ENCODE measurements at regions not wholly inside any gene's neighbourhood (a gene's known extent, or its start where the extent isn't known, plus 50 kb on each side); places are given as distances from the start of the nearest gene placed in this dataset.

DNA sequence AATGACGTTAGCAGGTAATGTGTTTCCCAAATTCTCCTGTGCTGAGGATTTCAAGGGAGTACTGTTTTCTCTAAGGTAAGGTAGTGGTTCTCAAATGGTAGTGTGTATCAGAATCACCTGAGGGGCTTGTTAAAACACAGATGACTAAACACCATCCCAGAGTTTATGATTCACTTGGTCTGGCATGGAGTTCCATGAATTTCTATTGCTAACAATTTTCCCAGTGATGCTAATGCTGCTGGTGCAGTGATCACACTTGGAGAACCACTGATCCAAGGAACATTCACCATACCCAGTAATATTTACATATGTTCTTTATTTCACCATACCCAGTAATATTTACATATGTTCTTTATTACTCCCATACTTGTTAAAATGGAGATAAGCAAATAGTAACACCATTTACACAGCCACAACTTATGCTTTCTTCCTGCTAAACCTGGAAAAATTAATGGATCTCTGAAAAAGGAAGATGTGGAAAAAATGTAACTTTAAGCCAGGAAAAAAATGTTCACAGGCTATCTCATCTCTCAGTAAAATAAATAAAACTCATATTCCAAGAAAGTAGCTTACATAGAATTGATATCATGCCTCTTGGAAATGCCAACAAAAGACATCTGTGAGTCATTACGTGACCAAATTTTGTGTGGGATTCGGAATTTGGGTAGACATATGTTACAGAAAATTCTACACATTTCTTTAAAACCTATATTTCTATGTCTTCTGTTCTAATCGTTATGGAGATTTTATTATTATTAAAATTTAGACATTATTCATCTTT, 129.5 kb downstream of the MMUT start:
- ChIA-PET POLR2A (ENCODE audit: partially characterized antibody) (no interaction called here), CTCF (ENCODE audit: partially characterized antibody) (no interaction called here)
- no peaks in the 10 kb centered on the region for H3K36me3 ChIP-seq (ENCODE audit: insufficient read depth, low read length)
- Mint-ChIP-seq H3K36me3 (no peaks in the 10 kb centered on the region), H3K27me3 (peaks cover 0 to 1% of the 10 kb centered on the region in 2 donors), H3K4me1 (no peaks in the 10 kb centered on the region), H3K9me3 (peaks cover 0 to 5% (median 2%) of the 10 kb centered on the region in 8 donors), H3K4me3 (no peak overlapping the region), H3K27ac (no peak overlapping the region)
- H3K27ac ChIP-seq (ENCODE audit: low read depth, low read length) = no peak overlapping the region
- H3K9me3 ChIP-seq (ENCODE audit: control insufficient read depth in 1 of 2, low read length in 2 of 2) = no peaks in the 10 kb centered on the region
- no peak for DNase-seq
- intact Hi-C loops (cut with micrococcal nuclease) = no loop called here
- no peaks in the 10 kb centered on the region for H3K4me1 ChIP-seq (ENCODE audit: insufficient read depth, low read length)
- no peaks in the 10 kb centered on the region for H3K27me3 ChIP-seq (ENCODE audit: insufficient read depth, low read length)
- no peak overlapping the region for H3K4me3 ChIP-seq (ENCODE audit: low read length in 2 of 2)

DNA sequence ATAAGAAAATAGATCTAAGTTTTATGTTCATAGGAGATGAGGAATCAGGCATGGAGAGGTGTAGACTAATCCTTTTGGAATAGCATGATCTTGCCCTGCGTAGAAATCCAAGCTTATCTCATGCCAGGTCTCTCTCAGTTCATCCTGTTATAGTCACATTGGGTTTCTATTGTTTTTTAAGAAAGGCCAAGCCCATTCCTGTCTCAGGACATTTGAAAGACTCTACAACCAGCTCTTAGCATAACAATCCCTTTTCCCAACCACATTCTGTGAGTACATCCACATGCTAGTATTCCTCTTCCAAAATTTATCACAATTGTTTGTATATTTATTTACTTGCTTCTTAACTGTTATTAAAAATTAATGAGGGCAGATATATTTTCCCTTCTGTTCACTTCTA, 130.3 kb downstream of the MMUT start:
- Mint-ChIP-seq H3K27me3 (peaks cover 0 to 1% of the 10 kb centered on the region in 2 donors), H3K36me3 (no peaks in the 10 kb centered on the region), H3K4me1 (no peaks in the 10 kb centered on the region), H3K27ac (no peak overlapping the region), H3K4me3 (no peak overlapping the region), H3K9me3 (peaks cover 0 to 5% (median 2%) of the 10 kb centered on the region in 8 donors)
- intact Hi-C loops (cut with micrococcal nuclease) = no loop called here
- Histone ChIP-seq H3K4me1 (ENCODE audit: insufficient read depth, low read length) (no peaks in the 10 kb centered on the region), H3K4me3 (ENCODE audit: low read length in 2 of 2) (no peak overlapping the region), H3K27me3 (ENCODE audit: insufficient read depth, low read length) (no peaks in the 10 kb centered on the region), H3K36me3 (ENCODE audit: insufficient read depth, low read length) (no peaks in the 10 kb centered on the region), H3K9me3 (ENCODE audit: control insufficient read depth in 1 of 2, low read length in 2 of 2) (no peaks in the 10 kb centered on the region), H3K27ac (ENCODE audit: low read depth, low read length) (no peak overlapping the region)
- DNase-seq = no peak
- POLR2A ChIA-PET (ENCODE audit: partially characterized antibody) = no interaction called here
- CTCF ChIA-PET (ENCODE audit: partially characterized antibody) = no interaction called here

- POLR2A ChIA-PET (ENCODE audit: partially characterized antibody) = no interaction called here
- no peaks in the 10 kb centered on the region for H3K27me3 ChIP-seq (ENCODE audit: insufficient read depth, low read length)
- peaks cover 0 to 1% (median 0%) of the 10 kb centered on the region in 8 donors for H3K9me3 Mint-ChIP-seq
- no peak for DNase-seq
- H3K36me3 Mint-ChIP-seq = no peaks in the 10 kb centered on the region
- no peaks in the 10 kb centered on the region for H3K36me3 ChIP-seq (ENCODE audit: insufficient read depth, low read length)
- H3K27ac ChIP-seq (ENCODE audit: low read depth, low read length) = no peak overlapping the region
- no peak overlapping the region for H3K4me3 ChIP-seq (ENCODE audit: low read length in 2 of 2)
- H3K27ac Mint-ChIP-seq = no peak overlapping the region
- CTCF ChIA-PET (ENCODE audit: partially characterized antibody) = no interaction called here
- intact Hi-C loops (cut with micrococcal nuclease) = no loop called here
- no peaks in the 10 kb centered on the region for H3K9me3 ChIP-seq (ENCODE audit: control insufficient read depth in 1 of 2, low read length in 2 of 2)
- H3K4me1 Mint-ChIP-seq = no peaks in the 10 kb centered on the region
- no peak overlapping the region for H3K4me3 Mint-ChIP-seq
- H3K4me1 ChIP-seq (ENCODE audit: insufficient read depth, low read length) = no peaks in the 10 kb centered on the region
- peaks cover 0 to 1% of the 10 kb centered on the region in 2 donors for H3K27me3 Mint-ChIP-seq
Measured at GRCh38 chr6:49329186-49329585, 133.9 kb downstream of the MMUT start.

DNA sequence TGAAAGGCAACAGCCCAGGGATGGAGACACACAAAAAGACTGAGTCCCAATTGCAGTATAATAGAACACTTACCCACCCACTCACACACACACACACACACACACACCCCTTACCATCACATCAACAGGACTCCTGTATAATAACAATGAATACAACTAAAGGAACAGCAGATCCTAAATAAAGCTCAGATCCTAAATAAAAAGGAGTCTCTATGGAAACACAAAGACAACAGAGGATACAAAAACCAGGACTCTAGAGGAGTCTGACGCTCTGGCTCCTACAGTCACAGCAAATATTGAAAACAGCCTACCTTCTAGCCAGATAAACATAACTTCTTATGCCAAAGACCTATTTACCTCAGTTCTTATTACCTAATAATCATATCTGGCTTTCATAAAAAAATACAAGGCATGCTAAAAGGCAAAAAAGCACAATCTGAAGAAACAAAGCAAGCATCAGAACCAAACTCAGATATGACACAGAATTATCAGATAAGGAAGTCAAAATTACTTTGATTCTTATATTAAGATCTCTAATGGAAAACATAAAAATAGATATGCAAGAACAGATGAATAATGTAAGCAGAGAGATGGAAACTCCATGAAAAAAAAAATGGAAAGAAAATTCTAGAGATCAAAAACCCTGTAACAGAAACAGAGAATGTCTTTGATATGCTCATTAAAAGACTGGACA, 134.9 kb downstream of the MMUT start:
- H3K27me3 Mint-ChIP-seq = peaks cover 0 to 1% of the 10 kb centered on the region in 2 donors
- Histone ChIP-seq H3K27ac (ENCODE audit: low read depth, low read length) (no peak overlapping the region), H3K4me1 (ENCODE audit: insufficient read depth, low read length) (no peaks in the 10 kb centered on the region), H3K36me3 (ENCODE audit: insufficient read depth, low read length) (no peaks in the 10 kb centered on the region), H3K27me3 (ENCODE audit: insufficient read depth, low read length) (no peaks in the 10 kb centered on the region), H3K9me3 (ENCODE audit: control insufficient read depth in 1 of 2, low read length in 2 of 2) (no peaks in the 10 kb centered on the region), H3K4me3 (ENCODE audit: low read length in 2 of 2) (no peak overlapping the region)
- no peak overlapping the region for H3K4me3 Mint-ChIP-seq
- DNase-seq = no peak
- no peaks in the 10 kb centered on the region for H3K4me1 Mint-ChIP-seq
- no peak overlapping the region for H3K27ac Mint-ChIP-seq
- intact Hi-C loops (cut with micrococcal nuclease) = no loop called here
- no peaks in the 10 kb centered on the region for H3K36me3 Mint-ChIP-seq
- H3K9me3 Mint-ChIP-seq = peaks cover 0 to 3% (median 0%) of the 10 kb centered on the region in 8 donors
- ChIA-PET CTCF (ENCODE audit: partially characterized antibody) (no interaction called here), POLR2A (ENCODE audit: partially characterized antibody) (no interaction called here)

DNA sequence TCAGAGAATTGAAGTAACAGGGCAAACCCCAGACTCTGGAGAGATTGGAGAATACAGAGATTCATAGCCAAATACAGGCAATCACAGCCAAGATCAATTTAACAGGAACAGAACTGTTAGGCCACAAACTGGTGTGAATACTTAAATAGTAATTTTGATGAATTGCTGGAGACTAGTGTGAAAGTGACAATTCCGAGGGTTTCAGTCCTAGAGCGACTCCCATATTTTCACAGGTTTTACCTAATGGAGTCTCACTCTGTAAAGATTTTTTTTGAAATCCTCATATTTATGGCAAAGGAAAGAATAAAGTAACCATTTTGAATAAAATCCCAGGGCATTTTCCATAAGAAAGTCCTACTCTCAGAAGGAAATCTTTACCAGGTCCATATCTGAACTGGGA, 135.5 kb downstream of the MMUT start:
- Mint-ChIP-seq H3K4me1 (no peaks in the 10 kb centered on the region), H3K4me3 (no peak overlapping the region), H3K36me3 (no peaks in the 10 kb centered on the region), H3K9me3 (peaks cover 0 to 3% (median 0%) of the 10 kb centered on the region in 8 donors), H3K27me3 (peaks cover 0 to 1% of the 10 kb centered on the region in 2 donors), H3K27ac (no peak overlapping the region)
- H3K9me3 ChIP-seq (ENCODE audit: control insufficient read depth in 1 of 2, low read length in 2 of 2) = no peaks in the 10 kb centered on the region
- ChIA-PET POLR2A (ENCODE audit: partially characterized antibody) (no interaction called here), CTCF (ENCODE audit: partially characterized antibody) (no interaction called here)
- no peaks in the 10 kb centered on the region for H3K36me3 ChIP-seq (ENCODE audit: insufficient read depth, low read length)
- no peaks in the 10 kb centered on the region for H3K27me3 ChIP-seq (ENCODE audit: insufficient read depth, low read length)
- no peak overlapping the region for H3K27ac ChIP-seq (ENCODE audit: low read depth, low read length)
- DNase-seq = no peak
- no peaks in the 10 kb centered on the region for H3K4me1 ChIP-seq (ENCODE audit: insufficient read depth, low read length)
- H3K4me3 ChIP-seq (ENCODE audit: low read length in 2 of 2) = no peak overlapping the region
- intact Hi-C loops (cut with micrococcal nuclease) = no loop called here

GRCh38 chr6:49327005-49327404, 136.0 kb downstream of the MMUT start:
- H3K36me3 Mint-ChIP-seq = no peaks in the 10 kb centered on the region
- H3K9me3 Mint-ChIP-seq = peaks cover 0 to 3% (median 0%) of the 10 kb centered on the region in 8 donors
- H3K4me1 Mint-ChIP-seq = no peaks in the 10 kb centered on the region
- Histone ChIP-seq H3K36me3 (ENCODE audit: insufficient read depth, low read length) (no peaks in the 10 kb centered on the region), H3K9me3 (ENCODE audit: control insufficient read depth in 1 of 2, low read length in 2 of 2) (no peaks in the 10 kb centered on the region), H3K4me1 (ENCODE audit: insufficient read depth, low read length) (no peaks in the 10 kb centered on the region), H3K27me3 (ENCODE audit: insufficient read depth, low read length) (no peaks in the 10 kb centered on the region), H3K27ac (ENCODE audit: low read depth, low read length) (no peak overlapping the region), H3K4me3 (ENCODE audit: low read length in 2 of 2) (no peak overlapping the region)
- no peak overlapping the region for H3K27ac Mint-ChIP-seq
- ChIA-PET CTCF (ENCODE audit: partially characterized antibody) (no interaction called here), POLR2A (ENCODE audit: partially characterized antibody) (no interaction called here)
- no peak overlapping the region for H3K4me3 Mint-ChIP-seq
- intact Hi-C loops (cut with micrococcal nuclease) = no loop called here
- no peak for DNase-seq
- H3K27me3 Mint-ChIP-seq = peaks cover 0 to 1% of the 10 kb centered on the region in 2 donors

DNA sequence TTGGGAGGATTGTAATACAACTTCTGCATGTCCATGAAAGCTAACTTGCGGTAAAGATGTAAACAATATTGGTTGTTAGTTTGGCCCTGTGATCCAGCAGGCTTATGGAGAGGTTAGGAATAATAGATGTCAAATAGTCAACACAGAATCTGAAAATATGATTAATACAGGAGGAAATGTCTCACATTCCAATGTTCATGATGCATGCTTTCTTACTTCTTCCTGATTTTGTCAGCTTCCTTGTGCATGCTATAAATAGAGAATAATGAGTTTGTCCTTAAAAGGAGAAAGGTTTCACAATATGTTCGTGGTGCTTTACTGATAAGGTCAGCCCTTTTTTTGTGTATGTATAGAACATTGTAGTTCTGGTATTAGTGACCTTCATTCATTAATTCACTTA, 136.7 kb downstream of the MMUT start:
- Mint-ChIP-seq H3K4me3 (no peak overlapping the region), H3K9me3 (peaks cover 0 to 3% (median 0%) of the 10 kb centered on the region in 8 donors), H3K4me1 (no peaks in the 10 kb centered on the region), H3K36me3 (no peaks in the 10 kb centered on the region), H3K27me3 (peaks cover 0 to 1% of the 10 kb centered on the region in 2 donors), H3K27ac (no peak overlapping the region)
- ChIA-PET CTCF (ENCODE audit: partially characterized antibody) (no interaction called here), POLR2A (ENCODE audit: partially characterized antibody) (no interaction called here)
- Histone ChIP-seq H3K27me3 (ENCODE audit: insufficient read depth, low read length) (no peaks in the 10 kb centered on the region), H3K36me3 (ENCODE audit: insufficient read depth, low read length) (no peaks in the 10 kb centered on the region), H3K4me3 (ENCODE audit: low read length in 2 of 2) (no peak overlapping the region), H3K4me1 (ENCODE audit: insufficient read depth, low read length) (no peaks in the 10 kb centered on the region), H3K27ac (ENCODE audit: low read depth, low read length) (no peak overlapping the region), H3K9me3 (ENCODE audit: control insufficient read depth in 1 of 2, low read length in 2 of 2) (no peaks in the 10 kb centered on the region)
- DNase-seq = no peak
- intact Hi-C loops (cut with micrococcal nuclease) = no loop called here
